ENCODE measurements at regions not wholly inside any gene's neighbourhood (a gene's known extent, or its start where the extent isn't known, plus 50 kb on each side); places are given as distances from the start of the nearest gene placed in this dataset.

DNA sequence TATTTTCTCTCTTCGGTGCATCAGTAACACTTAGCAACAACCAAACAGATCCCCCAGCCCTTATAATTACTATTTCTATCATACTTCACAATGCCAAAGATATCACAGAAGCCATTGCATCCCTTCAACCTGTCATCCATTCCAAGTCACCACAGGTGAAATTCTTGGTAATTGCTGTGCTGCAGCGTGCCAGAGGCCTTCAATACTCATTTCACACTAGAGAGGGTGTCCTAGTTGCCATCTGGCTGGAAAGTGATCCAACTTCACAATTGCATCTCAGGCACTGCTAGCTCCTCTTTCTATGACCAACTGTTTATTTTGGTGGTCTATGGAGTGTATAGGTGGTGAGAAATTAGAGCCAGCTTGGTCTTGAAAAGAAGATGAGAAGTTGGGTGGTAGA lies 131.2 kb downstream of the NUP35 start:
- H3K36me3 ChIP-seq (ENCODE audit: control insufficient read depth, insufficient read depth, low read length): no peaks in the 10 kb centered on the region
- ChIA-PET CTCF (no interaction called here), POLR2A (no interaction called here)
- TF ChIP-seq, protein P1, sequence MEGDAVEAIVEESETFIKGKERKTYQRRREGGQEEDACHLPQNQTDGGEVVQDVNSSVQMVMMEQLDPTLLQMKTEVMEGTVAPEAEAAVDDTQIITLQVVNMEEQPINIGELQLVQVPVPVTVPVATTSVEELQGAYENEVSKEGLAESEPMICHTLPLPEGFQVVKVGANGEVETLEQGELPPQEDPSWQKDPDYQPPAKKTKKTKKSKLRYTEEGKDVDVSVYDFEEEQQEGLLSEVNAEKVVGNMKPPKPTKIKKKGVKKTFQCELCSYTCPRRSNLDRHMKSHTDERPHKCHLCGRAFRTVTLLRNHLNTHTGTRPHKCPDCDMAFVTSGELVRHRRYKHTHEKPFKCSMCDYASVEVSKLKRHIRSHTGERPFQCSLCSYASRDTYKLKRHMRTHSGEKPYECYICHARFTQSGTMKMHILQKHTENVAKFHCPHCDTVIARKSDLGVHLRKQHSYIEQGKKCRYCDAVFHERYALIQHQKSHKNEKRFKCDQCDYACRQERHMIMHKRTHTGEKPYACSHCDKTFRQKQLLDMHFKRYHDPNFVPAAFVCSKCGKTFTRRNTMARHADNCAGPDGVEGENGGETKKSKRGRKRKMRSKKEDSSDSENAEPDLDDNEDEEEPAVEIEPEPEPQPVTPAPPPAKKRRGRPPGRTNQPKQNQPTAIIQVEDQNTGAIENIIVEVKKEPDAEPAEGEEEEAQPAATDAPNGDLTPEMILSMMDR (IDR thresholded peaks at IDR 0.05; ENCODE audit: insufficient read depth, low read depth, low read length): no peak
- H3K4me3 ChIP-seq (ENCODE audit: low read depth, low read length): no peak overlapping the region
- no peaks in the 10 kb centered on the region for H3K27me3 ChIP-seq (ENCODE audit: control insufficient read depth, insufficient read depth, low read length)
- no peak for DNase-seq (ENCODE audit: low read depth)

DNA sequence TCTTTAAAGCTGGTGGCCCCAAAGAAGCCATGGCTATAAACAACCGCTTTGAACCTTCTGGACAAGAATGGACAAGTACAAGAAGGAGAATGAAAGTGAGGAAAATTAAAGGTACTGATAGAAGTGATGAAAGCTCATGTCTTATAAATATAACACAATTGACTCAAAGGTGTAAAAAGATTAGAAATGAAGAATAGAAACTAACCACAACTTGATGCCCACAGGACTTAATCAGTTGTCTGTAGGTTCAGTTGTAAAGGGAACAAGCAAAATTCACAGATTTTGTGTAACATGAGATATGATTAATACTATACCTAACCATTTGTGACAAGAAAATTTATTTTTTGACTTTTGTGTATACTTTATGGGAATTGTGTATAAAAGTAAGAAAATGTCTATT lies 135.7 kb downstream of the NUP35 start:
- POLR2A ChIA-PET: no interaction called here
- Histone ChIP-seq H3K36me3 (ENCODE audit: control insufficient read depth, insufficient read depth, low read length) (no peaks in the 10 kb centered on the region), H3K4me3 (ENCODE audit: low read depth, low read length) (no peak overlapping the region), H3K27me3 (ENCODE audit: control insufficient read depth, insufficient read depth, low read length) (no peaks in the 10 kb centered on the region)
- CTCF ChIA-PET: interaction anchor here (0.9 kb wide), 1 partner anchor 12 kb away, joined by 3 read pairs; no protein-coding TSS in a partner anchor
- DNase-seq (ENCODE audit: low read depth): no peak
- TF ChIP-seq, protein P1 (IDR thresholded peaks at IDR 0.05; ENCODE audit: insufficient read depth, low read depth, low read length): no peak

DNA sequence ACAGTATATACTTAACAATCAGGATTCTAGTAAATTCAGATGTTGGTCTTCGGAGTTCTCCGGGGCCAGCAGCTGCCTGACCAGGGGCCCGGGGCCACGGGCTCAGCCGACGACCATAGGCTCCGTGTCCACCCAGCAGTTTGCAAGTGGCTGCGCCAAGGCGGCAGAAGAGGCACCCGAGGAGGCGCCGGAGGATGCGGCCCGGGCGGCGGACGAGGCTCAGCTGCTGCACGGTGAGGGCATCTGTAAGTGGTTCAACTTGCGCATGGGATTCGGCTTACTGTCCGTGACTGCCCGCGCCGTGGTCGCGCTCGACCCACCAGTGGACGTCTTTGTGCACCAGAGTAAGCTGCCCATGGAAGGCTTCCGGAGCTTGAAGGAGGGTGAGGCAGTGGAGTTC lies 136.3 kb downstream of the NUP35 start:
- CTCF ChIA-PET: no interaction called here

DNA sequence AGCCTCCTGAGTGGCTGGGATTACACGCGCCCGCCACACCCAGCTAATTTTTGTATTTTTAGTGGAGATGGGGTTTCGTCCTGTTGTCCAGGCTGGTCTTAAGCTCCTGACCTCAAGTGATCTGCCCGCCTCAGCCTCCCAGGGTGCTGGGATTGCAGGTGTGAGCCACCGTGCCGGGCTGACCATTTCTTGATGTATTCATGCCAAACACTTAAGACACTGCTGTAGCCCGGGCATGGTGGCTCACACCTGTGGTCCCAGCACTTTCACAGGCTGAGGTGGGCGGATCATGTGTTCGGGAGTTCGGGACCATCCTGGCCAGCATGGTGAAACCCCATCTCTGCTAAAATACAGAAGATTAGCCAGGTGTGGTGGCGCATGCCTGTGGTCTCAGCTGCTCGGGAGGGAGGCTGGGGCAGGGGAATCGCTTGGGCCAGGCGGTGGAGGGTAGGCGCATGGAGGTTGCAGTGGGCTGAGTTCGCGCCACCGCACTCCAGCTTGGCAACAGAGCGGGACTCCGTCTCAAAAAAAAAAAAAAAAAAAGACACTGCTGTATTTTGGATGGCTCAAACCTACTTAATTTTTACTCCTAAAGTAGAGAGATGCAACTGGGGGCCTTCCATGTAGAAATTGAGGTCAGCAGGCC lies 140.8 kb downstream of the NUP35 start:
- Histone ChIP-seq H3K36me3 (ENCODE audit: control insufficient read depth, insufficient read depth, low read length) (no peaks in the 10 kb centered on the region), H3K27me3 (ENCODE audit: control insufficient read depth, insufficient read depth, low read length) (no peaks in the 10 kb centered on the region), H3K4me3 (ENCODE audit: low read depth, low read length) (no peak overlapping the region)
- POLR2A ChIA-PET: no interaction called here
- DNase-seq (ENCODE audit: low read depth): no peak
- TF ChIP-seq, protein P1 (IDR thresholded peaks at IDR 0.05; ENCODE audit: insufficient read depth, low read depth, low read length): no peak
- CTCF ChIA-PET: interaction anchor here (1.2 to 1.5 kb wide), 2 partner anchors 13 to 16 kb away, joined by 3 to 4 read pairs; no protein-coding TSS in a partner anchor

More for the DNA sequence above, 136.3 kb downstream of the NUP35 start:
- no peak for DNase-seq (ENCODE audit: low read depth)
- POLR2A ChIA-PET: no interaction called here
- Histone ChIP-seq H3K4me3 (ENCODE audit: low read depth, low read length) (no peak overlapping the region), H3K36me3 (ENCODE audit: control insufficient read depth, insufficient read depth, low read length) (no peaks in the 10 kb centered on the region), H3K27me3 (ENCODE audit: control insufficient read depth, insufficient read depth, low read length) (no peaks in the 10 kb centered on the region)
- TF ChIP-seq, protein P1 (IDR thresholded peaks at IDR 0.05; ENCODE audit: insufficient read depth, low read depth, low read length): no peak

DNA sequence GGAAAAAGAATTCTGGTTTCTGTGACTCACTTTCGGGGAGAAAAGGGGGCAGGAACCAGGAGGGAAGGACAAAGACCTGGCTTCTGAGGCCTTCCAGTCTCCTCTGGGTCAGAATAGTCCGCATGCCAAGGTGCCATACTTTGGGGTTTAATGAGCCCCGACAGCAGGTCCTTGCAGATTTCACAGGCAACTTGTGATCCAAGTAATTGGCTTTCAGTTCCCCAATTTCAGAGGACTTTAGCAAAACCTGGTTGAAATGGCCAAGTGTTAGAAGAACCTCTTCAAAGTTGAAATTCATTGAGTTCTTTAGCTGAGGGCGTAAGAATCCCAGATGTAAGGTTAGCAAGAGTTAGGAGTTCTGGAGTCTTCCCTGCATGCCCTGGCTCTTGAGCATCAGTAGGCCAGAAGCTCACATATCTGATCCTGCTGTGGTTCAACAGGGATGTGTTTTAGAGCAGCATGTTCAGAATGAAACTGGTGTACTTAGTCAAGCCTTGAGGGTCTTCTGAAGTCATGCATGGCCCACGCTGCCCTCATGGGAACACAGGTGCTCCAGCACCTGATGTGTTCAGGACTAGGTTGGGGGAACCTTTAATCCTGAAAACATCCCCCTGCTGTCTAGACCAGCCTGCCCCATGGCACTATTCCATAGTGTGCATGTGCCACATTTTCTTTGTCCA lies 143.0 kb downstream of the NUP35 start:
- POLR2A ChIA-PET: no interaction called here

More for the DNA sequence above, 143.0 kb downstream of the NUP35 start:
- DNase-seq (ENCODE audit: low read depth): no peak
- H3K27me3 ChIP-seq (ENCODE audit: control insufficient read depth, insufficient read depth, low read length): no peaks in the 10 kb centered on the region
- no peak overlapping the region for H3K4me3 ChIP-seq (ENCODE audit: low read depth, low read length)
- CTCF ChIA-PET: no interaction called here
- TF ChIP-seq, protein P1 (IDR thresholded peaks at IDR 0.05; ENCODE audit: insufficient read depth, low read depth, low read length): no peak
- H3K36me3 ChIP-seq (ENCODE audit: control insufficient read depth, insufficient read depth, low read length): no peaks in the 10 kb centered on the region

All from BJ (cell line).